ENCODE measurements at regions not wholly inside any gene's neighbourhood (a gene's known extent, or its start where the extent isn't known, plus 50 kb on each side); places are given as distances from the start of the nearest gene placed in this dataset.

DNA sequence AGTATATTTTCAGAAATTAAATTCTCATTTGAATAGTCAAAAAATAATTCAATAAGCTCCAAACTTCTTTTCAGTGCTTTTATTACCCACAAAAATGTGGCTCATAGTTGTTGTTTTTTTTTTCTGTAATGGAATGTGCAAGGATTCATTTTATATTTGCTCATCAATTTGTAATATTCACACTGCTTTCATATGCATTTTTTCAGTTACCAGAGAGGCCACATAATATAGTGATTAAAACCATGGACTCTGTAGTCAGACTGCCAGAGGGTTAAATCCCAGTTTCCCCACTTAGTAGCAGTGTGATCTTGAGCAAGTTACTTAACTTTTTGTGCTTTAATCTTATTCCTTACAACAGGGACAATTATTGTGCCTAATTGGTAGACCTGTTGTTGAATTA is 64.5 kb downstream of the FAM9B start (continued):
- TF ChIP-seq CTCF (conservative IDR thresholded peaks at IDR 0.05; ENCODE audit: low read depth in 2 of 2) (no peak), ZNF114 (CRISPR knock-in tag; IDR thresholded peaks at IDR 0.05) (no peak), STAT1 (IDR thresholded peaks at IDR 0.05; ENCODE audit: unreplicated experiment) (no peak), JUNB (IDR thresholded peaks at IDR 0.05; ENCODE audit: unreplicated experiment) (no peak), NANOG (IDR thresholded peaks at IDR 0.05; ENCODE audit: borderline replicate concordance) (no peak), CREB1 (CRISPR knock-in tag; IDR thresholded peaks at IDR 0.05; ENCODE audit: low read depth) (no peak)

DNA sequence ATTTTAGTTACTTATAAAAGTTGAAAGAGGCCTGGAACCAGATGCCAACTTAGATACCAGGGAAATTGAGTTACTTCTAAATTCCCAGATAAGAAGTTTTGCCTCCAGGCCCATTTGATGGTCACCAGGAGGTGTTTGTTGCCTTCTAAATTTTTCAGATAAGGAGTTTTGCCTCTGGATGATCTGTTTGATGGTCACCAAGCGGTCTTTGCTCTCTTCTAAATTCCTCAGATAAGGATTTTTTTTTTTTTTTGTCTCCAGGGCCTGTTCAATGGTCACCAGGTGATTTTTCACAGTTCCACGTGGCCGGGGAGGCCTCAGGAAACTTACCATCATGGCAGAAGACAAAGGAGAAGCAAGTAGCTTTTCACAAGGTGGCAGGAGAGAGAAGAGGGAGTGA is 66.5 kb downstream of the FAM9B start:
- H3F3A ChIP-seq (replicated peaks; ENCODE audit: low read depth) = no peaks in the 10 kb centered on the region
- H3K36me3 ChIP-seq (ENCODE audit: insufficient read depth) = no peaks in the 10 kb centered on the region
- TF ChIP-seq ZNF114 (CRISPR knock-in tag; IDR thresholded peaks at IDR 0.05) = no peak
- no peak for TF ChIP-seq EZH2 (IDR thresholded peaks at IDR 0.05; ENCODE audit: low read depth, unreplicated experiment)
- no peak for TF ChIP-seq STAT1 (IDR thresholded peaks at IDR 0.05; ENCODE audit: unreplicated experiment)
- TF ChIP-seq, protein P1, sequence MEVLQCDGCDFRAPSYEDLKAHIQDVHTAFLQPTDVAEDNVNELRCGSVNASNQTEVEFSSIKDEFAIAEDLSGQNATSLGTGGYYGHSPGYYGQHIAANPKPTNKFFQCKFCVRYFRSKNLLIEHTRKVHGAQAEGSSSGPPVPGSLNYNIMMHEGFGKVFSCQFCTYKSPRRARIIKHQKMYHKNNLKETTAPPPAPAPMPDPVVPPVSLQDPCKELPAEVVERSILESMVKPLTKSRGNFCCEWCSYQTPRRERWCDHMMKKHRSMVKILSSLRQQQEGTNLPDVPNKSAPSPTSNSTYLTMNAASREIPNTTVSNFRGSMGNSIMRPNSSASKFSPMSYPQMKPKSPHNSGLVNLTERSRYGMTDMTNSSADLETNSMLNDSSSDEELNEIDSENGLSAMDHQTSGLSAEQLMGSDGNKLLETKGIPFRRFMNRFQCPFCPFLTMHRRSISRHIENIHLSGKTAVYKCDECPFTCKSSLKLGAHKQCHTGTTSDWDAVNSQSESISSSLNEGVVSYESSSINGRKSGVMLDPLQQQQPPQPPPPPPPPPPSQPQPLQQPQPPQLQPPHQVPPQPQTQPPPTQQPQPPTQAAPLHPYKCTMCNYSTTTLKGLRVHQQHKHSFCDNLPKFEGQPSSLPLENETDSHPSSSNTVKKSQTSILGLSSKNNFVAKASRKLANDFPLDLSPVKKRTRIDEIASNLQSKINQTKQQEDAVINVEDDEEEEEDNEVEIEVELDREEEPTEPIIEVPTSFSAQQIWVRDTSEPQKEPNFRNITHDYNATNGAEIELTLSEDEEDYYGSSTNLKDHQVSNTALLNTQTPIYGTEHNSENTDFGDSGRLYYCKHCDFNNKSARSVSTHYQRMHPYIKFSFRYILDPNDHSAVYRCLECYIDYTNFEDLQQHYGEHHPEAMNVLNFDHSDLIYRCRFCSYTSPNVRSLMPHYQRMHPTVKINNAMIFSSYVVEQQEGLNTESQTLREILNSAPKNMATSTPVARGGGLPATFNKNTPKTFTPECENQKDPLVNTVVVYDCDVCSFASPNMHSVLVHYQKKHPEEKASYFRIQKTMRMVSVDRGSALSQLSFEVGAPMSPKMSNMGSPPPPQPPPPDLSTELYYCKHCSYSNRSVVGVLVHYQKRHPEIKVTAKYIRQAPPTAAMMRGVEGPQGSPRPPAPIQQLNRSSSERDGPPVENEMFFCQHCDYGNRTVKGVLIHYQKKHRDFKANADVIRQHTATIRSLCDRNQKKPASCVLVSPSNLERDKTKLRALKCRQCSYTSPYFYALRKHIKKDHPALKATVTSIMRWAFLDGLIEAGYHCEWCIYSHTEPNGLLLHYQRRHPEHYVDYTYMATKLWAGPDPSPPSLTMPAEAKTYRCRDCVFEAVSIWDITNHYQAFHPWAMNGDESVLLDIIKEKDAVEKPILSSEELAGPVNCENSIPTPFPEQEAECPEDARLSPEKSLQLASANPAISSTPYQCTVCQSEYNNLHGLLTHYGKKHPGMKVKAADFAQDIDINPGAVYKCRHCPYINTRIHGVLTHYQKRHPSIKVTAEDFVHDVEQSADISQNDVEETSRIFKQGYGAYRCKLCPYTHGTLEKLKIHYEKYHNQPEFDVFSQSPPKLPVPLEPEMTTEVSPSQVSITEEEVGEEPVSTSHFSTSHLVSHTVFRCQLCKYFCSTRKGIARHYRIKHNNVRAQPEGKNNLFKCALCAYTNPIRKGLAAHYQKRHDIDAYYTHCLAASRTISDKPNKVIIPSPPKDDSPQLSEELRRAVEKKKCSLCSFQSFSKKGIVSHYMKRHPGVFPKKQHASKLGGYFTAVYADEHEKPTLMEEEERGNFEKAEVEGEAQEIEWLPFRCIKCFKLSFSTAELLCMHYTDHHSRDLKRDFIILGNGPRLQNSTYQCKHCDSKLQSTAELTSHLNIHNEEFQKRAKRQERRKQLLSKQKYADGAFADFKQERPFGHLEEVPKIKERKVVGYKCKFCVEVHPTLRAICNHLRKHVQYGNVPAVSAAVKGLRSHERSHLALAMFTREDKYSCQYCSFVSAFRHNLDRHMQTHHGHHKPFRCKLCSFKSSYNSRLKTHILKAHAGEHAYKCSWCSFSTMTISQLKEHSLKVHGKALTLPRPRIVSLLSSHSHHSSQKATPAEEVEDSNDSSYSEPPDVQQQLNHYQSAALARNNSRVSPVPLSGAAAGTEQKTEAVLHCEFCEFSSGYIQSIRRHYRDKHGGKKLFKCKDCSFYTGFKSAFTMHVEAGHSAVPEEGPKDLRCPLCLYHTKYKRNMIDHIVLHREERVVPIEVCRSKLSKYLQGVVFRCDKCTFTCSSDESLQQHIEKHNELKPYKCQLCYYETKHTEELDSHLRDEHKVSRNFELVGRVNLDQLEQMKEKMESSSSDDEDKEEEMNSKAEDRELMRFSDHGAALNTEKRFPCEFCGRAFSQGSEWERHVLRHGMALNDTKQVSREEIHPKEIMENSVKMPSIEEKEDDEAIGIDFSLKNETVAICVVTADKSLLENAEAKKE (CRISPR knock-in tag; IDR thresholded peaks at IDR 0.05) = no peak
- TF ChIP-seq NANOG (IDR thresholded peaks at IDR 0.05; ENCODE audit: borderline replicate concordance) = no peak
- no peak for TF ChIP-seq ZNF331 (CRISPR knock-in tag; IDR thresholded peaks at IDR 0.05; ENCODE audit: low read depth)
- no peak for TF ChIP-seq POLR2AphosphoS5 (IDR thresholded peaks at IDR 0.05; ENCODE audit: low read depth)
- TF ChIP-seq, protein P2, sequence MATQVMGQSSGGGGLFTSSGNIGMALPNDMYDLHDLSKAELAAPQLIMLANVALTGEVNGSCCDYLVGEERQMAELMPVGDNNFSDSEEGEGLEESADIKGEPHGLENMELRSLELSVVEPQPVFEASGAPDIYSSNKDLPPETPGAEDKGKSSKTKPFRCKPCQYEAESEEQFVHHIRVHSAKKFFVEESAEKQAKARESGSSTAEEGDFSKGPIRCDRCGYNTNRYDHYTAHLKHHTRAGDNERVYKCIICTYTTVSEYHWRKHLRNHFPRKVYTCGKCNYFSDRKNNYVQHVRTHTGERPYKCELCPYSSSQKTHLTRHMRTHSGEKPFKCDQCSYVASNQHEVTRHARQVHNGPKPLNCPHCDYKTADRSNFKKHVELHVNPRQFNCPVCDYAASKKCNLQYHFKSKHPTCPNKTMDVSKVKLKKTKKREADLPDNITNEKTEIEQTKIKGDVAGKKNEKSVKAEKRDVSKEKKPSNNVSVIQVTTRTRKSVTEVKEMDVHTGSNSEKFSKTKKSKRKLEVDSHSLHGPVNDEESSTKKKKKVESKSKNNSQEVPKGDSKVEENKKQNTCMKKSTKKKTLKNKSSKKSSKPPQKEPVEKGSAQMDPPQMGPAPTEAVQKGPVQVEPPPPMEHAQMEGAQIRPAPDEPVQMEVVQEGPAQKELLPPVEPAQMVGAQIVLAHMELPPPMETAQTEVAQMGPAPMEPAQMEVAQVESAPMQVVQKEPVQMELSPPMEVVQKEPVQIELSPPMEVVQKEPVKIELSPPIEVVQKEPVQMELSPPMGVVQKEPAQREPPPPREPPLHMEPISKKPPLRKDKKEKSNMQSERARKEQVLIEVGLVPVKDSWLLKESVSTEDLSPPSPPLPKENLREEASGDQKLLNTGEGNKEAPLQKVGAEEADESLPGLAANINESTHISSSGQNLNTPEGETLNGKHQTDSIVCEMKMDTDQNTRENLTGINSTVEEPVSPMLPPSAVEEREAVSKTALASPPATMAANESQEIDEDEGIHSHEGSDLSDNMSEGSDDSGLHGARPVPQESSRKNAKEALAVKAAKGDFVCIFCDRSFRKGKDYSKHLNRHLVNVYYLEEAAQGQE (IDR thresholded peaks at IDR 0.05; ENCODE audit: unreplicated experiment) = no peak
- TF ChIP-seq, protein P3, sequence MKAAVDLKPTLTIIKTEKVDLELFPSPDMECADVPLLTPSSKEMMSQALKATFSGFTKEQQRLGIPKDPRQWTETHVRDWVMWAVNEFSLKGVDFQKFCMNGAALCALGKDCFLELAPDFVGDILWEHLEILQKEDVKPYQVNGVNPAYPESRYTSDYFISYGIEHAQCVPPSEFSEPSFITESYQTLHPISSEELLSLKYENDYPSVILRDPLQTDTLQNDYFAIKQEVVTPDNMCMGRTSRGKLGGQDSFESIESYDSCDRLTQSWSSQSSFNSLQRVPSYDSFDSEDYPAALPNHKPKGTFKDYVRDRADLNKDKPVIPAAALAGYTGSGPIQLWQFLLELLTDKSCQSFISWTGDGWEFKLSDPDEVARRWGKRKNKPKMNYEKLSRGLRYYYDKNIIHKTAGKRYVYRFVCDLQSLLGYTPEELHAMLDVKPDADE (IDR thresholded peaks at IDR 0.05) = no peak
- no peak for TF ChIP-seq EZH2phosphoT487 (IDR thresholded peaks at IDR 0.05; ENCODE audit: unreplicated experiment)
- TF ChIP-seq JUNB (IDR thresholded peaks at IDR 0.05; ENCODE audit: unreplicated experiment) = no peak
- H3K4me1 ChIP-seq (ENCODE audit: insufficient read depth) = no peaks in the 10 kb centered on the region
- H2AFZ ChIP-seq = no peak overlapping the region
- ATAC-seq = no peak
- no peaks in the 10 kb centered on the region for H3K27me3 ChIP-seq (ENCODE audit: insufficient read depth)
- Mint-ChIP-seq H3K27ac (no peak overlapping the region; the same call in 1 of the 2 replicates), H3K27me3 (ENCODE audit: insufficient read depth, low read depth, poor library complexity) (no peaks in the 10 kb centered on the region), H3K4me3 (no peak overlapping the region), H3K36me3 (ENCODE audit: low read depth) (peaks cover 13% of the 10 kb centered on the region; the same call in 1 of the 3 replicates), H3K4me1 (peaks cover 2% of the 10 kb centered on the region; the same call in 2 of the 3 replicates), H3K9me3 (peaks cover 16% of the 10 kb centered on the region)
- no peak overlapping the region for H3K27ac ChIP-seq (ENCODE audit: low read depth)
- H3K79me2 ChIP-seq (replicated peaks; ENCODE audit: insufficient read depth) = no peaks in the 10 kb centered on the region
- H3K4me2 ChIP-seq = no peak overlapping the region
- H4K20me1 ChIP-seq (replicated peaks; ENCODE audit: insufficient read depth) = no peaks in the 10 kb centered on the region
- no peak for DNase-seq (ENCODE audit: low spot score)
- H3K4me3 ChIP-seq = no peak overlapping the region
- H3K9me2 ChIP-seq (ENCODE audit: insufficient read depth) = no peaks in the 10 kb centered on the region; the same call in 1 of the 2 replicates
